Head of caudate nucleus (tissue), 42 donors: ENCODE measurements at regions not wholly inside any gene's neighbourhood (a gene's known extent, or its start where the extent isn't known, plus 50 kb on each side); places are given as distances from the start of the nearest gene placed in this dataset.

Experiments
- DNase-seq, 42 donors: peaks; one replicate each; pipeline versions ENCODE4 v3.0.0 to v3.0.0-alpha.2; 2020 to 2021; ENCODE audit warnings: mixed read lengths in 7 of 42
- intact Hi-C: fragments of 100-400 bp; cut with DNase I; formaldehyde crosslinking; loops from one replicate; pipeline ENCODE4 v1.15.0; 2022

- DNase-seq, result no peak
- intact Hi-C loops, result no loop called here
Observed at GRCh38 chr13:33940256-33940655, 122.3 kb downstream of the RFC3 start.

GRCh38 chr13:33940898-33941297 is 122.9 kb downstream of the RFC3 start:
- intact Hi-C loops, result no loop called here
- DNase-seq, result no peak

DNA sequence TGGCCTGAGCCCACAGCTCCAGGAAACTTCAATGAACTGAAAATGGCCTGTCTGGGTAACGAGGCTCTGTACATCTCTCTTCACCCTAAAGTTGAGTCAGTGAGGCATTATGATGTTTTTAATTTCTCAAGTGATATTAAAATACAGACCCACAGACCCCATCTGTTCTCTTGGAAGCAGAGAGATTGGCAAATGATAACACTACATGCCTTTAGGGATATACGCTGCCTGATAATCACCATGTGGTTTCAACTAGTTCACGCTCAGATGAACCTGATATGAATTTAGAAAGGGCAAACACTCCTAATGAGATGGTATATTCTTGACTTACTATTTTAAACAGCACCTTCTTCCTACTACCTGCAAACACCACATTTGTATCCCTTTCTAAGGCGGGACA is 127.5 kb downstream of the RFC3 start:
- intact Hi-C loops, result no loop called here
- no peak for DNase-seq

DNA sequence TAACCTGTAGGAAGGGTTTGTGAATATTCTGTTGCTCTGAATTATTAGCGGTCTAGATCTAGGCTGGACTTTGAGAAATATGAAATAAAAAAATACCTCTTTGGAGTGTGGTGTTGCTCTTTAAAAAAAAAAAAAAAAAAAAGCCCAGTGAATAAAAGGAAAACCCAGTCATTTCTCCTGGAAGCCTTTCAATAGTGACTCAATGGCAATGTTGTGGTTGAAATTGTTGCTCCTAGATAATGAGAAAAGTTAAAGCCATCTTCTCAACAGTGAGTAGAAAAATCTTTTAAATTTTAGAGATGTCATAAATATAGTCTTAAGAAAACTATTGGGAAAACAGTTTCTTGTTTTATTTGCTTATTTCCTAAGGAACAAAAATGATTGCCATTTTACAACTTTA is 135.3 kb downstream of the RFC3 start:
- intact Hi-C loops, result no loop called here
- DNase-seq, result no peak

DNA sequence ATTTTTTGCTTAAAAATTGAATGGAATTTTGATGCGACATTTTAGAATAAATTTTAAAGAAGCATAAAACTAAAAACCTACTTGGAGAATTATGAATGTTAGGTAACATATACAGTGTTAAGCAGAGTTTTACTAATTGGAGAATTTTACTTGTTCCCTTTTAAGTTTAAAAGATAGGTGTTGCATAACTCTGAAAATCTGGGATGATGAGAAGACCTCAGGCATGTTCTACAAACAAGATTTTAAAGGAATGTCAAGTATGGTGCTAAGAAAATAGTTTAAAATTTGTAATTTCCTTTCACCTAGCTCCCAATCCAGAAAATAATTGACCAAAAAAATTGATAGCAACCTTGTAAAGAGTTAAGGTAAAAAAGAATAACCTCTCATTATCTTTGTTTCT is 135.8 kb downstream of the RFC3 start:
- intact Hi-C loops, result no loop called here
- no peak for DNase-seq

DNA sequence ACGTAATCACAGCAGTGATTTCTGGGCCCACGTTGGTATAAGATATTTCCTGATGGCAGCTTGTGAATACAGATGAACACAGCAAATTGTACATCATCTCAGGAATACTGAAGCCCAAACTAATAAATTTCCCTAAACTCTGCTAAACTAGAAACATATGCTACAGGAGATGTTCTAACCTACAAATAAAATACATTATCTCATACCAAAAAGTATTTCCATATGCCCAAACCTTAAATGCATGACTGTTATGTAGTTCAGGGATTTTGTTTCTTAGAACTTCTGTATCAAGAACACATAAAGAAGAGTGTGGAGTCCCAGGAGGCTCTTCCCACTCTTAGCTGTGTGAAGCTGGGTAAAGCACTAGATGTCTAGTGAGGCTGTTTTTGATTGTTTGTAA is 138.4 kb downstream of the RFC3 start:
- intact Hi-C loops, result no loop called here
- DNase-seq, result no peak

DNA sequence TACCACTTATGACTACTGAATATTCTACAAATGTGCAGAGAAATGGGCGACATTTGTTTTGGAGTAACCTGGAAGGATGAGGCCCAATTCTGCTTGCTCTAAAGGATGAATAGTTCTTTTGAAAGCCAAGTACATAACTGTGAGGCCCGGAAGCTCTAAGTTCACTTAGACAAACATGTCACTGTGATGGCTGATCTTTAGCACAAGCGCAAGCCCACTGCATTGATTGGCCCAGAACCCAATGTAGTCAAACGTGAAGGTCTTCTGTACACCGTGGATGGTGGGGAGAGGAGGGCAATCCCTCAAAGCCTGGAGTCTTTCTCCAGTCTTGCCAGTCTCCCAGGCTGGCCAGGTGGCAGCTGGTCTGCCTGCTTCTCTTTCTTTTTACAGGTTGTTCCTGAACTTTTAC is 139.6 kb downstream of the RFC3 start:
- no peak for DNase-seq
- intact Hi-C loops, result no loop called here

DNA sequence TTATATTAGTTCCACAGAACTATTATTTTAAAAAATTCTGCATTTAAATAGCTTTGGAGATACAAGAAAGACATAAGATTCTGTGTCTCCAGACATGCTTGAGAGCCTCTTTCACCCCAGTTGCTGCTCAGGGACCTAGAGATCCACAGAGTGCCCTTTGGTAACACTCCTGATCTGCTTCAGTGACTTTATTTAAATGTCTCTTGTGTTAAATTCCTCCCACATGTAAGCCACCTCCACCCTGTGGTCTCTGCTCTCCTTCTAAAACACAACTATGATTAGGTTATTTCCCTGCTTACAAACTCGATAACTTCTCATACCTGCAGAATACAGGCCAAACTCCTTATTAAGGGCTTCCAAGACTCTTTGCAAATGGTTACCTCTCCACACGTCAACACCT is 141.0 kb downstream of the RFC3 start:
- DNase-seq, result no peak
- intact Hi-C loops, result no loop called here

- intact Hi-C loops, result no loop called here
Observed at GRCh38 chr13:33963134-33963533, 145.2 kb downstream of the RFC3 start.

DNA sequence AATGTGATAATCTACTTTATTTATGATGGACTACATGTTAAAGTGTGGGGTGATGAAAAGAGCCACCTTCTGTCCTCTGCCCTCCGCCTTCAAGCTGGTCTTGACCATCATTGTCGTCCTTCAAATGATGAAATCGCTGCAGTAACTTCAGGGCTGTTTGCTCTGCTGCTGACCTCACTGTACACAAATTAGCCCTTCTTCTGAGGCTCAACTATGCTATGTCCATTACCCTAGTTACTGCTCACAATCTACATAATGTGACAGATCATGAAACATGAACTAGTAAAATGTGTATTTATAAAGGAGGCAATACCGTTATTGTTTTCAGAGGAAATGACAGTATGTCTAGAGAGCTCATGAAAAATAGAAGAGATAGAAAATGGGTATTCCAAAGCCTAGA is 145.9 kb downstream of the RFC3 start:
- intact Hi-C loops, result no loop called here
- no peak for DNase-seq

More at GRCh38 chr13:33963134-33963533, 145.2 kb downstream of the RFC3 start:
- DNase-seq, result no peak

GRCh38 chr13:33968520-33969507 is 150.9 kb downstream of the RFC3 start:
- DNase-seq, result no peak
- intact Hi-C loops, result no loop called here

DNA sequence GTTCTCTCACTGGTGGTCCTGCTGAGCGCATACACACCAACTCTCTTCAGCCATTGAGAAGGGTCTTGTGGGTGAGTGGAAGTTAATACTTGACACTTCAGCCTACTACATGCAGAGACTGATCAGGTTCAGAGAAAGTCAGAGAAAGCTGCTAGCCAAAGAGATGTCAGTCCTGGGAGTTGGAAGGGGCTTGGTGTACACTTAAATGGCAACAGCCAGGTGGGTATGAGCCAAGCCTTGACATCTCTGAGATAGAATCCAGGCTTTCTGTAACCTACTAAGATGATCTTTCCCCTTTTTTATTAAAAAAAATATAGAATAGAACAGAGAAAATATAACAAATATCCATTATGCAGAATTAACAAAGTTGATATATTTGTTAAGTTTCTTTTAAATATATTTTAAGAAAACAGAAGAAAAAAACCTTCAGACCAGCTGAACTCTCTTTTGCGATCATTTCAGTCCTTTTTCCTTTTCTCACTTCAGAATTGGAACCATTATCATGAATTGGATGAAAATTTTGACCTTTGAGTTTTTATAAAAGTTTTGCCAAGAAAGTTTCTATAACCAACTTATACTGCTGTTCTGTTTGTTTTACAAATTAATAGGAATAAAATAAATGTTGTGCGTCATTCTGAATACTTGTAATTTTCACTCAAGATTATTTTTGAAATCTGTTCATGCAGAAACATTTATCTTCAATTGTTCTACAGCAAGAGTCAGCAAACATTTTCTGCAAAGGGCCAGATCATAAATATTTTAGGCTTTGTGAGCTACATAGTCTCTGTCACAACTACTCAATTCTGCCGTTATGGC is 153.0 kb downstream of the RFC3 start:
- intact Hi-C loops, result no loop called here
- no peak for DNase-seq

GRCh38 chr13:33971562-33971819 is 153.5 kb downstream of the RFC3 start:
- intact Hi-C loops, result no loop called here
- DNase-seq, result no peak

DNA sequence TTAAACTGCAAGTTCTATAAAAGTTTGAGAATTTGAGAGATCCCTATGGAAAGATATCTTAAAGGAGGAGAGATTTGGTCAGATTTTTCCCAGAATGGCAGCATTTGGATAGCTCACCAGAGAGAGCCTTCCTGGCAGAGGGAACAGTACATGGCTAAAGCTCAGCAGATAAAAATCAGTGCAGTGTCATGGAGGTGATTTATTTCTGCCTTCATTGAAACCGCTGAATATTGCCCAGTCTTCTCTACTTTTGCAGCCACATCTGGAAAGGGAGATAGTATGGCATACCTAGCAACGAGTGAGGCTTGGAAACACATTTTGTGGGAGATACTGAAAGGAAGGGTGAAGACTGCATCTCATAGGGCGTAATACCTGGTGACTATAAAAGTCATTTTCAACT is 155.2 kb downstream of the RFC3 start:
- no peak for DNase-seq
- intact Hi-C loops, result no loop called here

GRCh38 chr13:33976965-33977364 is 159.0 kb downstream of the RFC3 start:
- intact Hi-C loops, result no loop called here

DNA sequence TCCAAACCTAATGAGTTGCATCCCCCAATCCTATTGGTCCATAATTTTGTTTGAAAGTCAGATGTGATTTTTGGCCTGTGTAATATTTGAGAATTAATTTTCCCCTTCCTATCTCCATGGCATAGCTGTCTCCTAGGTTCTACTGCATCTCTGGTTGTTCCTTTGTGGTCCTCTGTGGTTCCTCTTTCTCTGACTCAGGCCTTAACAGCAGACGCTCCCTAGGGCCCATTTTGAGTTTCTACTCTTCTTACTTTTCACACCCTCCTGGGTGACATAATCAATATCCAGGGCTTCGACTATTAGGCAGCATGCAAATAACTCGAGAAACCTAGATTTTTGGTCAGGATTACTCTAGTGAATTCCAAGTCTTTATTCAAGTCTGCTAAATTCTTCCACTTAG is 160.7 kb downstream of the RFC3 start:
- no peak for DNase-seq
- intact Hi-C loops, result no loop called here

More at GRCh38 chr13:33976965-33977364, 159.0 kb downstream of the RFC3 start:
- no peak for DNase-seq

- no peak for DNase-seq
- intact Hi-C loops, result no loop called here
Observed at GRCh38 chr13:33992881-33993336, 175.0 kb downstream of the RFC3 start.

GRCh38 chr13:33994198-33994597 is 176.2 kb downstream of the RFC3 start:
- no peak for DNase-seq
- intact Hi-C loops, result no loop called here

GRCh38 chr13:33994826-33995502 is 177.0 kb downstream of the RFC3 start:
- intact Hi-C loops, result no loop called here

GRCh38 chr13:33996636-33997035 is 178.7 kb downstream of the RFC3 start:
- no peak for DNase-seq
- intact Hi-C loops, result no loop called here

More at GRCh38 chr13:33994826-33995502, 177.0 kb downstream of the RFC3 start:
- no peak for DNase-seq
